PC-9 (cell line): ENCODE measurements at regions not wholly inside any gene's neighbourhood (a gene's known extent, or its start where the extent isn't known, plus 50 kb on each side); places are given as distances from the start of the nearest gene placed in this dataset.
"Not testable (repeated sequence)": the region's sequence is repeated elsewhere in the genome, so short reads cannot be mapped to it uniquely, and the experiment has no call there.

Source experiments
- BruUV-seq: library from RNA; stranded (reverse); fragments of 400-500 nt; replicated peaks from 2 replicates; lab custom pipeline; 2021; lab: Mats Ljungman, UMichigan
- CTCF ChIA-PET: fragments of 300-600 bp; sonication (Branson Sonifier 250); formaldehyde crosslinking; loops from one replicate; lab custom pipeline; 2022; ENCODE audit warnings: antibody characterized with exemption; lab: Charles Lee
- POLR2A ChIA-PET: fragments of 300-600 bp; sonication (Branson Sonifier 250); formaldehyde crosslinking; loops from one replicate; lab custom pipeline; 2022; ENCODE audit warnings: antibody characterized with exemption; ENCODE audit not compliant: unreplicated experiment; lab: Charles Lee
- DNase-seq, 2 experiments: peaks; one replicate each; pipeline versions ENCODE4 v3.0.0 to v3.0.0-alpha.2; 2015 to 2022; ENCODE audit warnings: mixed read lengths in 1 of 2
- H2AFZ ChIP-seq: fragments of 200-600 bp; sonication (generic); 2 replicates; pipeline ENCODE4 v1.8.1; 2017; ENCODE audit warnings: antibody characterized with exemption
- H3F3A ChIP-seq: fragments of 200-600 bp; sonication (generic); 2 replicates; pipeline ENCODE4 v1.8.1; 2017; ENCODE audit warnings: antibody characterized with exemption, mild to moderate bottlenecking, low read depth; ENCODE audit not compliant: insufficient read depth
- H3K27ac ChIP-seq: fragments of 200-600 bp; sonication (generic); 2 replicates; pipeline ENCODE4 v1.6.1; 2016; ENCODE audit warnings: mixed run types
- H3K27me3 ChIP-seq: fragments of 200-600 bp; sonication (generic); 2 replicates; pipeline ENCODE4 v1.6.1; 2016; ENCODE audit warnings: low read depth, mixed run types; ENCODE audit not compliant: insufficient read depth
- H3K36me3 ChIP-seq: fragments of 200-600 bp; sonication (generic); 2 replicates; pipeline ENCODE4 v1.6.1; 2016; ENCODE audit warnings: low read depth, mixed run types
- H3K4me1 ChIP-seq: fragments of 200-600 bp; sonication (generic); replicated peaks from 2 replicates; pipeline ENCODE4 v1.6.1; 2016; ENCODE audit warnings: mixed run types; ENCODE audit not compliant: insufficient read depth
- H3K4me2 ChIP-seq: fragments of 200-600 bp; sonication (generic); 2 replicates; pipeline ENCODE4 v1.6.1; 2017; ENCODE audit warnings: mixed run types
- H3K4me3 ChIP-seq: fragments of 200-600 bp; sonication (generic); 2 replicates; pipeline ENCODE4 v1.6.1; 2016; ENCODE audit warnings: mixed run types
- H3K79me2 ChIP-seq: fragments of 200-600 bp; sonication (generic); 2 replicates; pipeline ENCODE4 v1.6.1; 2017; ENCODE audit warnings: low read depth, mixed run types
- H3K9me2 ChIP-seq: fragments of 200-600 bp; sonication (generic); 2 replicates; pipeline ENCODE4 v1.8.1; 2017; ENCODE audit warnings: mild to moderate bottlenecking; ENCODE audit not compliant: insufficient read depth
- H3K9me3 ChIP-seq: fragments of 200-600 bp; sonication (generic); 2 replicates; pipeline ENCODE4 v1.8.1; 2016; ENCODE audit warnings: low read depth; ENCODE audit not compliant: insufficient read depth
- H4K20me1 ChIP-seq: fragments of 200-600 bp; sonication (generic); 2 replicates; pipeline ENCODE4 v1.8.1; 2017; ENCODE audit not compliant: insufficient read depth
- CTCF ChIP-seq: fragments of 200-600 bp; sonication (generic); conservative IDR thresholded peaks from 2 replicates; pipeline ENCODE4 v1.6.1; 2017; ENCODE audit warnings: mixed run types, antibody characterized with exemption, mild to moderate bottlenecking, moderate library complexity
- EZH2 ChIP-seq: fragments of 200-600 bp; sonication (generic); IDR thresholded peaks from 2 replicates; pipeline ENCODE4 v1.8.0; 2017; ENCODE audit warnings: antibody characterized with exemption, low read depth
- intact Hi-C: fragments of 100-400 bp; cut with micrococcal nuclease; formaldehyde crosslinking; loops from one replicate; pipeline ENCODE4 v1.10.0; 2022; ENCODE audit not compliant: unreplicated experiment

GRCh38 chr9:107571148-107571547, 81.6 kb upstream of the KLF4 start:
- H3K4me1 ChIP-seq: peaks cover 12% of the 10 kb centered on the region
- H3K36me3 ChIP-seq: no peaks in the 10 kb centered on the region
- DNase-seq: no peak
- CTCF ChIA-PET: no interaction called here
- no peaks in the 10 kb centered on the region; the same call in 1 of the 2 replicates for H3F3A ChIP-seq
- no peak for TF ChIP-seq EZH2
- TF ChIP-seq CTCF: no peak
- BruUV-seq: no TSS peak
- no peaks in the 10 kb centered on the region for H3K9me3 ChIP-seq
- intact Hi-C loops: no loop called here
- H3K27me3 ChIP-seq: no peaks in the 10 kb centered on the region
- no peak overlapping the region for H3K4me3 ChIP-seq
- no peaks in the 10 kb centered on the region for H3K79me2 ChIP-seq
- no peak overlapping the region for H2AFZ ChIP-seq
- H3K27ac ChIP-seq: no peak overlapping the region
- no peaks in the 10 kb centered on the region for H4K20me1 ChIP-seq
- no peaks in the 10 kb centered on the region for H3K9me2 ChIP-seq
- POLR2A ChIA-PET: no interaction called here
- H3K4me2 ChIP-seq: no peak overlapping the region

- Histone ChIP-seq H3K27ac (no peak overlapping the region), H3K27me3 (no peaks in the 10 kb centered on the region), H2AFZ (no peak overlapping the region), H3K9me3 (no peaks in the 10 kb centered on the region), H3K4me1 (peaks cover 12% of the 10 kb centered on the region), H3K36me3 (no peaks in the 10 kb centered on the region), H3K9me2 (no peaks in the 10 kb centered on the region), H3F3A (no peaks in the 10 kb centered on the region), H4K20me1 (no peaks in the 10 kb centered on the region), H3K79me2 (no peaks in the 10 kb centered on the region), H3K4me3 (no peak overlapping the region), H3K4me2 (peak overlapping the region; percentile 5)
- TF ChIP-seq CTCF (no peak), EZH2 (no peak)
- ChIA-PET CTCF (no interaction called here), POLR2A (no interaction called here)
- DNase-seq: peak in 1 of 2 experiments; percentile 43
- BruUV-seq: no TSS peak
- intact Hi-C loops: no loop called here
Observed at GRCh38 chr9:107569174-107569573, 79.6 kb upstream of the KLF4 start.

- CTCF ChIA-PET: interaction anchor here (0.7 kb wide), 1 partner anchor 96 kb away, joined by 4 read pairs; no protein-coding TSS in a partner anchor
- H2AFZ ChIP-seq, H3F3A ChIP-seq, H3K9me2 ChIP-seq, DNase-seq, H3K4me2 ChIP-seq, H3K79me2 ChIP-seq, BruUV-seq, H3K4me3 ChIP-seq, H3K36me3 ChIP-seq, intact Hi-C loops, H4K20me1 ChIP-seq, POLR2A ChIA-PET, H3K9me3 ChIP-seq, H3K27ac ChIP-seq, H3K27me3 ChIP-seq: not testable (repeated sequence)
- H3K4me1 ChIP-seq: peaks cover 12% of the 10 kb centered on the region
Observed at GRCh38 chr9:107568406-107568805, 78.8 kb upstream of the KLF4 start.

- no peak overlapping the region for H3K4me2 ChIP-seq
- H3K36me3 ChIP-seq: no peaks in the 10 kb centered on the region
- no peak for DNase-seq
- H2AFZ ChIP-seq: no peak overlapping the region
- H3K27ac ChIP-seq: no peak overlapping the region
- no peaks in the 10 kb centered on the region for H3K79me2 ChIP-seq
- H3K27me3 ChIP-seq: no peaks in the 10 kb centered on the region
- CTCF ChIA-PET: no interaction called here
- H4K20me1 ChIP-seq: no peaks in the 10 kb centered on the region
- intact Hi-C loops: no loop called here
- TF ChIP-seq CTCF (no peak), EZH2 (no peak)
- H3K9me2 ChIP-seq: no peaks in the 10 kb centered on the region
- POLR2A ChIA-PET: no interaction called here
- no TSS peak for BruUV-seq
- H3K4me3 ChIP-seq: no peak overlapping the region
- H3K4me1 ChIP-seq: peaks cover 12% of the 10 kb centered on the region
- no peaks in the 10 kb centered on the region for H3K9me3 ChIP-seq
- H3F3A ChIP-seq: no peaks in the 10 kb centered on the region
Observed at GRCh38 chr9:107567462-107567861, 77.9 kb upstream of the KLF4 start.
